Suprapubic skin (tissue), 3 donors: ENCODE measurements at regions not wholly inside any gene's neighbourhood (a gene's known extent, or its start where the extent isn't known, plus 50 kb on each side); places are given as distances from the start of the nearest gene placed in this dataset.

Source experiments
- POLR2A ChIP-seq, 2 donors: fragments of 450-650 bp; IDR thresholded peaks; one replicate each; pipeline ENCODE4 v1.6.1; 2017; ENCODE audit warnings: antibody characterized with exemption in 2 of 2, mild to moderate bottlenecking in 2 of 2, moderate library complexity in 2 of 2
- TF ChIP-seq, protein P1 (sequence below), 2 donors: fragments of 200-600 bp in 1 of 2; fragments of 450-650 bp in 1 of 2; sonication (generic) in 1 of 2; IDR thresholded peaks; one replicate each; pipeline ENCODE4 v1.5.1; 2016 to 2019; ENCODE audit warnings: antibody characterized with exemption in 2 of 2, mild to moderate bottlenecking in 1 of 2, moderate library complexity in 1 of 2

DNA sequence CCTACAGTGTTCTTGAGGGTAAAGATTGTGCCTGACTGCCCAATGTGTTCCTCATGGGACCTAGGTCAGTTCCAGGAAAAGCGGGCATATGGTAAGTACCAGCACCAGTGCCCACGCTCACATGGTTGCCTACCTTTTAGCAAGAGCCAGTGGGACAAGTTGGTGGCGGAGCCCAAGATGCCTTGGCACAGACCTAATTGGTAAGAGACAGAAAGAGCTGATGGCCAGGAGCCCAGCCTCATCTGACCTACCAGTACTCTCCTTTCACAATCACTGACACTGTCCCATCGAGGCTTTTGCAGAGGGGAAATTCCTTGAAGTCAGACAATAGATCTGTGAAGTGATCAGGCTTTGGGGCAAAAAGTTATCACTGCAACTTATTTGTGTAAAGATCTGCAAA is 98.4 kb upstream of the BCL6 start:
- TF ChIP-seq, protein P1, sequence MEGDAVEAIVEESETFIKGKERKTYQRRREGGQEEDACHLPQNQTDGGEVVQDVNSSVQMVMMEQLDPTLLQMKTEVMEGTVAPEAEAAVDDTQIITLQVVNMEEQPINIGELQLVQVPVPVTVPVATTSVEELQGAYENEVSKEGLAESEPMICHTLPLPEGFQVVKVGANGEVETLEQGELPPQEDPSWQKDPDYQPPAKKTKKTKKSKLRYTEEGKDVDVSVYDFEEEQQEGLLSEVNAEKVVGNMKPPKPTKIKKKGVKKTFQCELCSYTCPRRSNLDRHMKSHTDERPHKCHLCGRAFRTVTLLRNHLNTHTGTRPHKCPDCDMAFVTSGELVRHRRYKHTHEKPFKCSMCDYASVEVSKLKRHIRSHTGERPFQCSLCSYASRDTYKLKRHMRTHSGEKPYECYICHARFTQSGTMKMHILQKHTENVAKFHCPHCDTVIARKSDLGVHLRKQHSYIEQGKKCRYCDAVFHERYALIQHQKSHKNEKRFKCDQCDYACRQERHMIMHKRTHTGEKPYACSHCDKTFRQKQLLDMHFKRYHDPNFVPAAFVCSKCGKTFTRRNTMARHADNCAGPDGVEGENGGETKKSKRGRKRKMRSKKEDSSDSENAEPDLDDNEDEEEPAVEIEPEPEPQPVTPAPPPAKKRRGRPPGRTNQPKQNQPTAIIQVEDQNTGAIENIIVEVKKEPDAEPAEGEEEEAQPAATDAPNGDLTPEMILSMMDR (IDR thresholded peaks at IDR 0.05): no peak
- TF ChIP-seq POLR2A (IDR thresholded peaks at IDR 0.05): no peak
